NCI-H345 treated with DMSO at 0.1 percent for 48 hours (cell line): ENCODE measurements at regions not wholly inside any gene's neighbourhood (a gene's known extent, or its start where the extent isn't known, plus 50 kb on each side); places are given as distances from the start of the nearest gene placed in this dataset.

Experiments used
- DNase-seq: peaks from one replicate; lab custom pipeline; 2025; ENCODE audit not compliant: unreplicated experiment; lab: John Stamatoyannopoulos, UW

DNA sequence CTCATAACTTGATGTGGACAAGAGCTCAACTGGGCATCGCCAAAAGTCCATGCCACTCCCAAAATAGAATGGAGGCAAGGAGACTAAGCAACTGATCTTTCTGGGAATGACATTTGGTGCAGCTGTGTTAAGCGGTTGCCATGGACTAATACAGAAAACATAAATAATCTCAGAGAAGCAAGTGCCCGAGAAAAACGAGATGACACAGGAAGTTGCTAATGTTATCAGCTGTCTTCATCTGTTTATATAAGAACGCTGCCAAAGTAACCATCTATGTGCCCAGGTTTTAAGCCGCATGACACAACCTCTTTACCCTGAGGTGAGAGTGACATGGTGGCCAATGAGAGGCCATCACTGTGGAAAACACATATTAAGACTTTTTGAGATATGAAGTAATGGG, 54.9 kb upstream of the SACS start:
- DNase-seq = peak; percentile 21

DNA sequence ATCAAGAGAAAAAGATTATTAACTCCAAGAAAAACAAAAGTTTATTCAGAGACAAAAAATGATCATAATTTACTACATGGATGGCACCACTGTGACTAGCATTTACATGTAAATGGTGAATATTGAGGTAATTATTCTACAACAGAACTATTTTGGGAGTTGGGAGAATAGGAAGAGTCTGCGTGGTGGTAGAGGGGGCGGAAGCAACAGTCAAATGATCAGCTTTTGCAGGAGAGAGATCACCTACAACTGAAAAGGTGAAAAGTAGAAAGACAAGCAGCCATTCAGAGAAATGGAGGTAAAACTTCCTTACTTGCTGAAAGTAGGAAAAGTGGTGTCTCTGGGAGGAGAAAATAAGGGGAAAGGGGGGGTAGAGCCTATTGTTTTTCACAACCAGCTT, 62.8 kb upstream of the SACS start:
- DNase-seq = no peak

DNA sequence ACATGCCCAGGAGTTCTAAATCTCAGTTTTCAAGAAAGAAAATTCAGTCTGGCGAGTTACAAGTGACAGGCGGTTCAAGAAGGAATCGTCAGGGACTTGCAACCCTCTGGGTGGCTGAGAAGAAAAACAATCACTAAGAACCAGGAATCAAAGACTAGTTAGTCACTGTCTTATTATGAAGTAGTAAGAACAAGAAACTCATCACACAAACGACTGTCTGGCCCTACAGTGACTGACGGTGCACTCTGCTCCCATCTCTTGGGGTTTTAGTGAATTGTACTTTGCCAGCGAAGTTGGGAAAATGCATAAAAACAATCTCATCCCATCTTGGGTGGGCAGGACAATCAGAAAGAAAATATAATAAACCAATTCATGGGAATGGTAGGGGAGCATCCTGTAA, 63.7 kb upstream of the SACS start:
- no peak for DNase-seq

DNA sequence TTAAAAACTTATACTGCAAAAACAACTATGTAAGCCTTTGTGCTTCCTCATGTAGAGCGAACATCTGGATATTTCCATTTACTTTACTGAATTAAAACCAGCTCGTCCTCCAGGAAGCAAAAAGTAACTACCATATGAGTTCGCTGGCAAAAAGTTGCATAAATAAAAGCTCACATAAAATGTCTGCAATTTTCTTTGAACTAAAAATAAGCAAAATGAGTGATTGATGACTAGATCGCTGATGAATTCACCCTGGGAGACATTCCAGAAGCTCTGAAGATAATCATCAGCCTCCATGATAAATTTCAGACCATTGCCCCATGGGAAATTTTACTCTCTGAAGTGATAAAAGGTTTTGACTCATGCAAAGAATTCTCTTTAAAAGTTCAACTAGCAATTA, 67.3 kb upstream of the SACS start:
- DNase-seq = no peak

DNA sequence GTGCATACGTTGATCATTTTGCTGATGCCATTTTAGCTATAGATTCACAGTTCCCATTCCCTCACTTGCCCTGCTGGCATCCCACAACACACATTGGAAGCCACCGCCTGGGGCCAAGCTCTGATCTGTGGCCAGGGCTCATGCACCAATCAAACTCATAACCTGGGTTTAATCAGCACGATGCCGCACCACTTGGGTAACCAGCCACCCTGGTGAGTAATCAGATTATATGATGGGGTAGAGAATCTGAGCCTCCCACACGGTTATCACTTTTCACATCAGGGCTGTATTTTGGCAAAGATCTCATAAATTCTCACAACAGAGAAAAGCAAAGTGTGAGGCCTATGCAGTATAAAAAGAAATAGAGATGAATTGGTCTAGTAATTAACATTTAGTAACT, 66.0 kb upstream of the TNFRSF19 start:
- no peak for DNase-seq

DNA sequence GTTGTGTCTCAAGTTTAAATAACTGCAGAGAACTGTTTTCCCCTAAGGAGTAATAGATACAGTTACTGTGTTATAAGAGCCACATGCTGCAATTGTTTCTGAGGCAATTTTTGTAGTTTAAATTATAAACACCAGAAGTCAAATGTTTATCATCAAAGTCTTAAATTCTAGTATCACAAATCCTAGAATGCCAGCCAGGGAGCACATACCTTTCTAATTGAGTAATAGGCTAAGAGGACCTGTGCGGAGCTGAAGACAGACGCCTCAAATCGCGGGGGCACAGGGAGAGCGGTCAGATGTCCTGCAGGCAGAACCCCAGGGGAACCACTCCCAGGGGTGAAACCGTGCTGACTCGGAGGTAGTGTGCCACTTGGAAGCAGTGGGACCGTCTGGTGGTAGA, 65.2 kb upstream of the TNFRSF19 start:
- DNase-seq = no peak

DNA sequence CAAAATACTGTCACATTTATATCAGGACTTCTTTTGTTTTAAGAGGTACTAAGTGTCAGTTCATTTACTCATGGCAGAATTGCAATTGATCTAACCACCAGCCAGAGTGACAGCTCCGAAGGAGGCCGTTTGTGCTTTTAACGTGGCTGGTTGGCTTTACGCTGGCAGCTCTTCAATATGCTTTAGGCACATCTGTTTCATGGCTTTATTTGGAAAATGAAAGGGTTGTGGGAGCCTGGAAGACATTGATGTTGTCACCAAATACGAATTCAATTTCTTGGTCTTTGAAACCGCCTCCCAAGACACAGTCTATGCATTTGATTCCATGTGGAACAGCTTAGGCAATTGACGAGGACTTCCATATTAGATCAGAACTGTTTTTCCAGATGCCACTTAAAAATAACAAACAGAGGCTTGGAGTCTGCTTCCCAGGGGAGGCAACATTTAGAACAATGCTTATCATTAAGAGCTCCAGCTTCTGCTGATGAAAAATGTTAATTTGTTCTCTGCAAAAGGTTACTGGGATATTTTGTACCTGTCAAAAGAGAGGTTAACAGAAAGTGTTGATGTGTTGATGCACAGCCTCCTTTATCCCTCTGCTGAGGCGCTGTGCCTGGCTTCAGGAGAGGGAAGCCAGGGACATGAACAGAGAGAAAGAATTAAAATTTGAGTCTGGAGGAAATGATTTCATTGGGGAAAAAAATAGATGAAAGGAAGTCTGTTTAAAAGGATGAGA, 64.0 kb upstream of the TNFRSF19 start:
- no peak for DNase-seq

DNA sequence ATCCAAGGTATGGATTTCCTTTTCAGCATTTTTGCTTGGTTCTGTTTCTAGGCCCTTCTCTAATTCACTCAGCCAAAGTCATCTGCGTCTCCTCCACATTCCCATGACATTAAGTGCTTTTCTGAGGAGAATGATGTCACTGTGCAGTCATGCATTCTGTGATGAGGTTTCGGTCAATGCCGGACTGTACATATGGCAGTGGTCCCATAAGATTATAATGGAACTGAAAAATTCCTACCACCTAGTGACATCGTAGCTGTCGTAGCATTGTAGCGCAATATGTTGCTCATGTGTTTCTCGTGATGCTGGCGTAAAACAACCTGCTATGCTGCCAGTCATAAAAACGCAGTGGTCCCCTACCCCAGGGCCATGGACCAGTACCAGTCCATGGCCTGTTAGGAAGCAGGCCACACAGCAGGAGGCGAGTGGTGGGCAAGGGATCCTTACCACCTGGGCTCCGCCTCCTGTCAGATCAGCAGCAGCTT, 63.4 kb upstream of the TNFRSF19 start:
- no peak for DNase-seq

DNA sequence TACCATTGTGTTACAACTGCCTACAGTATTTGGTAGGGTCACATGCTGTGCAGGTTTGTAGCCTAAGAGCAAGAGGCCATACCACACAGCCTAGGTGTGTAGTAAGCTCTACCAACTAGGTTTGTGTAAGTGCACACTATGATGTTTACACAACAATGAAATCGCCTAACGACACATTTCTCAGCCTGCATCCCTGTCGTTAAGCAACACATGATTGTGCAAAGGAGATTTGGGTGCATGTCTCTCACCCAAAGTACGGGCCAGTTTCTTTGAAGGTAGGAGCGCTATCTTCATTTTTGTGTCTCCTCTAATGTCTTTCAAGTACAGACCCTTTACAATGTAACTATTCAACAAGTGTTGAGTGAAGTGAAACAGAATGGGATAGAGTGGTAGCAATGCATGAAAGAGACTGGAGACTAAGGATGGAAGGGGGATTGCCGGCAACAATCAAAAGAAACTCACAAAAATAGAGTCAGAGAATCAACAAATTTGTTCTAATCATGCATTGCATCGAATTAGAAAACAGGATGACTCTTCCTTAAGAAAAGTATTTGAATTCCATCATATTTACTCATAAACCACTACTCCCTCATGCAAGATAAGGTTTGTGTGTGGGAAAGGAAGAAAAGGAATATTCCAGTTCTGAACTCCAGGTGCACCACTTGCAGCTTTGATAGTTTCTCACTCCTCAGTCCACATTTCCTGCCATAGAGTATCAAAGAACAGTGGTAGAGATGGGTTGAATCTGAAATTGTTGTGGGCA, 60.2 kb upstream of the TNFRSF19 start:
- no peak for DNase-seq

DNA sequence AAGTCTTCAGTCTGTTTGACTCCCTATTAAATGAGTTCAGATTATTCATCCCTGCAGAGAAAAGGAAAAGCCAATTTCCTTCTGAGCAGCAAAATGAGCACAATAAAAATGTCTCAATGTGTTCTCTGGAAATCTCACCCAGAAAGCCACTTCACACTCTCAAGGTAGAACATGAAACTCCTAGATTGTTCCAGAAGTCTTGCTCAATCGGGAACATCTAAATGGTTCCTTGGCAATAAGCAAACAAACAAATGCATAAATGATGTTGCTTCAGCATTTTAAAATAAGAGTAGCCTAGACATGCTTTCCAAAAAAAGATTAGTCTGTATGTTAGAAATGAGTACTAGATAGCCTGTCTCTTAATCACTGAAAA, 59.7 kb upstream of the TNFRSF19 start:
- DNase-seq = no peak

DNA sequence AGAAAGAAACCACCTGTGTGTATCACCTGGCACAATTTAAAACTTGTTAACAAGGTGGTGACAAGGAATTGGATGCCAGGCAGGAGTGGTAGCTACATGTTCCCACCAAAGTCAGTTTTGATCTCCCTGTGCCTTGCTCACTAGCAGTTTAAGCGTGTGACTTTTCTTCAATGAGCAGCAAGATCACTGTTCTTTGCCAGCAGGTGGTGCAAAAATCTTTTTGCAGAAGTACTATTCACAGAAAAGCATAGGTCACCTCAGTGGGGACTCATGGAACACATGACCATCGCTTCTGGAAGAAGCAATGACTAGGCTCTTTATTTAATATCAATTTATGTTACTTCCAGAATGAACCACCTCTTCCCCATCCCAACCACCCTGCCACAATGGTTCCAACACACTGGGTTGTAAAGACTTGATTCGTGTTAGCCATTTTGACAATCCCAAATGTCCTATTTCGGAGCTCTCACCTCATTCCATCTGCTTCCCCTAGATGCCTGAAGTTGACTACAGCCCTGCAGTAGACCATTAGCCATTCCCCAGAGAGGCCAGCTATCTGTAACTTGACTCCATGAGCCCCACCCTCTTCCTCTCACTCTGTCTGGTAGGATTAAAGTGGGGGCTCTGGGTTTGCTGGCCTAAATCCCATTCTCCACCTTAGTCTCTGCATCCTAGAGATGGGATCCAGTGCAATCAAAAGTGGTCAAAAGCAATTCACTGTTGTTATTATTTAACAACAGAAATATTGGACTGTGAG, 59.1 kb upstream of the TNFRSF19 start:
- DNase-seq = no peak

DNA sequence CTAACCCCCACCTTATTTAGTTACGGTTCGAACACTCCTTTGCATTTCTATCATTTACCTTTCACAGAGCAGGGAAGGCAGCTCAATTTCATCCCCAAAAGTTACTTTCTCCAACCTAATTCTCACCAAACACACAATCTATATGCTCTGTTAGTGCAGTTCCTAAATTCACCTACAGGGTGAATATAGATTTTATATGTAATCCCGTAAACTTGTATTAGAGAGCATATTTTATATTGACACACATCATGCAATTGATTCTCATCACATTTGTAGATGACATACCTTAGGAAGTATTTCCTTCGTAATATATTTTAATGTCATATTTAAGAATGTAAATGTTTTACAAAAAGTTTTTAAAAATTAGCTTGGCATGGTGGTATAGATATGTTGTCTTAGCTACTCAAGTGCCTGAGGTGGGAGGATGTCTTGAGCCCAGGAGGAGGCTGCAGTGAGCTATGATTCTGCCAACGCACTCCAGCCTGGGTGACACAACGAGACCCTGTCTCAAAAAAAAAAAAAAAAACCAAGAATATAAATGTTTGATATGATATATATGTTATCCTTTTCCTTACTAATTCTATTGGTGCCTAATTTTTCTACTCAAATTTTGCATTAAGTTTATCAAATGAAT, 57.3 kb upstream of the TNFRSF19 start:
- no peak for DNase-seq

DNA sequence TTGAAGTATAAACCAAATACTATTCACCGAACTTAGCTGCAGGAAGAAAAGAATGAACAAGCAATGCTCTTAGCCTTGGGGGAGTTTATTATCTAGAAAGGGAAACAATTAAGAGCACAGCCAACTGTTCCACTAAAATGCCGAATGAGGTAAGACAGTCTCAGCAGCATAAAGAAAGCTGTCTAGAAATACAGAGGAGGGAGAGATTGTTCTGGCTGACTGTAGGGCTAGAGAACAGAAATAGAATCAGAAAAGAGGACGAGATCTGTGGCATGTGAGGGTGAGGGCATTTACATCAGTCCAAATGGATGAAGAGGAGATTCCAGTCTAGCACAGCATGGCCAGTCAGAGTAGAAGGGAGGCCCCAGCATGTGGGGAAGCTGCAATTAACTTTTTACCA, 56.8 kb upstream of the TNFRSF19 start:
- DNase-seq = no peak

DNA sequence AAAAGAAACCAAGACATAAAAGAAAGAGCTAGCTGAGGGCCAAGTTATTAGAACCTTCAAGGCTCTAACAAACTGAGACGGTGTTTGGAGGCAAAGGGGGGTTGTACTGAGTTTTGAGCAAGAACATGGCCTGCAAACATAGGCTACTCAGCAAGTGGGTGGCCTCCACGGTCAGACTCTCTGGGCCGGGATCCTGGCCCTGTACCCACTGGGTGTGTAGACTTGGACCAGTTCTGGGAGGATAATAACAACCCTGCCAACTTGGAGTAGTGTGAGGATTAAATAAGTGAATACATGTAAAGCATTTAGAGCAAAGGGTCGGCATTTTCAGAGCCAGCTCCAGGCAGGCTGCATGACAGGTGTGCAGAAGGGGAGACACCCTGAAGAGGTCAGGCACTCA, 56.1 kb upstream of the TNFRSF19 start:
- no peak for DNase-seq

DNA sequence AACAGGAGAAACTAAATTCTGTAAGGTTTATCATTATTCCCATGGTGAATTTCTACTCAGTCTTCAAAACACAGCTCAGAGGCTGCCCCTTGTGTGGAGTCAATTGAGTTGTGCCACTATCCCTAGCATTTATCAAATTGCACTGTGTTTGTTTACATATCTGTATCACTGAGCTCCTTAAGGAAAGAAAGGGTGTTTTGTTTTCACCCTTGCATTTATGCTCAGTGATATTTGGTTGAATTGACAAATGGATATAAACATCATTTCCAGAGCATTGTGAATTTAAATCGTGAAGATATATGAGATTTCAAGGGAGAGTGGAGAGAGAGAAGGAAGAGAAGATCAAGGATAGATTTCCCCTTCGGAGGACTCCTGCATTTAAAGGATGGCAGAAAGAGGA, 55.1 kb upstream of the TNFRSF19 start:
- DNase-seq = no peak

DNA sequence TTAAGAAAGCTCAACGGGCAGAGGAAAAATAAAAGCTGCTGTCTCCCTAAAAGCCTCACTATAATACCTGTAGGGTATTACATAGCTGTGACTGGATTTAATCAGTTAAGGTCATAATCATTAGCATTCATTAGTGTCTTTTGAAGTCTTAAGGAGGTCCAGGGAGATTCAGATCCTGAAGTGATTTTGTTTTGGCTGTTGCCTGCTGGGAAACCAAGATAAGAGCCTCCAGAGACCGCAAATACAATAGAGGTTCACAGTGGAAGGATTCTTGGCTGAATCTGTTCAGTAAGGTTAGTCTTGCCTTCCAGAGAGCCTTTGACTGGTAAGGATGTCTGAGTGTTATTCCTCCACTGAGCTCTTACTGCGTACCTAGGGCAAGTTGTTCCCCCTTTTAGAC, 54.0 kb upstream of the TNFRSF19 start:
- DNase-seq = no peak

DNA sequence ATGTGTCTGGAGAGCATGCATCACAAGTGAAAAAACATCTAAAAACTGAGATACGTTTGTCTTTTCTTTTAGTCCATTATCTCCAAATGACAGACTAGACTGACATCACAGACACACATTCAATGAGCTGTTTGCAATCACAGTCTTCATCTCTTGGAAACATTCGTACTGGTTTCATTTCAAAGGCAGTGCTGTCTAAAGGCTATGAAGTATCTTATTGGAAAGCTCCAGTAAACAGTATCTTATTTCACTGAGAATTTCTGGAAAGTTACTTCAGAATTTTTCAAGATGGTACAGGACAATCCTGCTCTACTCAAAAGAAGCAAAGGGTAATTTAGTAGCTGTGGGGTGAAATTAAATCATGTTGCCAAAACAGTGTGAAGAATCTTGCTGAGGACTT, 53.5 kb upstream of the TNFRSF19 start:
- DNase-seq = no peak

DNA sequence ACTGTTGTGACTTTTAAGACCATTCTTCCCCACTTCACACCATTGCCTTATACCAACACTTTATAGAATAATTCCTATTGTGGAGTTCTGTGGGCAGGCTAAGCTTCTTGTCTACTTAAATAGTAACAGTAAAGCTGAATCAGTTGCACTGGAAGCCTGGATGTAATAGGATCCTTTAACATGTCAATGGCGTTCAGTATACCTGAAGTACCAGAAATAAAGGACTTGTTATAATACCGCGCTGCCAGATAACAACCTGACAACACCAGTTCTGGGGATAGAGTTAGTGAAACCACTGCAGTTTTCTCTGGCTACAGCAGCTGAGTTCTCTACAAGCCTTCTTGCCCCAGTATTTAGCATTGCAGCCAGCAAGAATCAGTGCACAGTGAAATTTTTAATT, 52.0 kb upstream of the TNFRSF19 start:
- DNase-seq = no peak
